GM21526 (cell line): ENCODE measurements at regions not wholly inside any gene's neighbourhood (a gene's known extent, or its start where the extent isn't known, plus 50 kb on each side); places are given as distances from the start of the nearest gene placed in this dataset.

ENCODE experiments used
- ATAC-seq: cut with Tn5 transposase; IDR thresholded peaks from one replicate; pipeline ENCODE4 v1.9.1; 2021; ENCODE audit warnings: moderate library complexity; ENCODE audit not compliant: unreplicated experiment, low FRiP score

DNA sequence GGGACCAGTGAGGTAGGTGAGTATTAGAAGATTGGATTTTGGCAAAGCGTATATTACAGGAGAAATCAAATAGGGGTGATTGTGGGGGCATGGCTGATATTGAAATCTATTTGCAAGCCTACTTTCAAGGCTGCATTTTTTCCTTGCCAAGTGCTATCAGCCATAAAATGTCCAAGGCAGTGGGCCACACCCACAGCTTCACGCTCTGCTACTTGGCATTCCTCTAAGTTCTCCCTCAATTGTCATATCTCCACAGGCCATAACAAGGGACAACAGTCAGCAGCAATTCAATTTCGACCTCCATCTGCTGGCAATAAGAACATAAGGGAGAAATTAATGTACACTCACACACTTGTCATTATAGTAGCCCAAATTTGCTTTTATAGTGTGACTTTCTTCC lies 667.1 kb upstream of the PKN2 start:
- no peak for ATAC-seq

GRCh38 chr1:88021529-88021928 lies 662.5 kb upstream of the PKN2 start:
- no peak for ATAC-seq

- no peak for ATAC-seq
Observed at GRCh38 chr1:88022516-88022915, 661.6 kb upstream of the PKN2 start.

DNA sequence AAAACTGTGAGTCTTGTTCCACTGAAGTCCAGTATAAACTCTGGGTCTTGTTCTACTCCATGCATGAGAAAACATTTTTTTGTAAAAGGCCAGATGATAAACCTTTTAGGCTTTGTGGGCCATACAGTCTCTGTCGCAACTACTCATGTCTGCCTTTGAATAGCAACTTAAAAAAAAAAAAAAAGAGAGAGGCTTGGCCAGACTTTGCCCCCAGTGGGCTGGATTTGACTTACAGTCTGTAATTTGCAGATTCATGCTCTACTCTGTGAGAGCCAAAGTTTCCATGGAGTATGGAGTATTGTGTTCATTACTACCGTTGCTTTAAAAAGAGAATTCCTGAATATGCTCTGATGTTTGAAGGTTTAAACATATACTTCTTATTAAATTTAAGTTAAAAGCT lies 654.9 kb upstream of the PKN2 start:
- no peak for ATAC-seq

DNA sequence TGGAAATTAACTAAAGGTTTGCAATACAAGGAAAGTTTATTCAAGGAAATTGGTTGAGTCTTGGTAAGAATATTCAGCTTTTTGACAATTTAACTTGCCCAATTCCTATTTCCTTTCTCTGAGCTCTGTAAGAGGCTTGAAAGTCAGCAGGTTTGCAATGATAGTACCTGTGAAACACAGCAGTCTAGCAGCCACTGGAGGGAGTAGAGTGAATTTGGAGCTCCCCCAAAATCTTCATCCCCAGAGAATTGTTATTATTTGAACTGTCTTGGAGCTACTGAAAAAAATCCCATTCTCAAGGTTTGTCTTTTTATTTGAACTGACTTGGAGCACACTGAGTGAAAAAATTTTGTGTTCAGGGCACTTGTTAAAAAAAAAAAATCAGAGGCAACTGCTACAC lies 654.2 kb upstream of the PKN2 start:
- no peak for ATAC-seq

- no peak for ATAC-seq
Observed at GRCh38 chr1:88035578-88035977, 648.5 kb upstream of the PKN2 start.

DNA sequence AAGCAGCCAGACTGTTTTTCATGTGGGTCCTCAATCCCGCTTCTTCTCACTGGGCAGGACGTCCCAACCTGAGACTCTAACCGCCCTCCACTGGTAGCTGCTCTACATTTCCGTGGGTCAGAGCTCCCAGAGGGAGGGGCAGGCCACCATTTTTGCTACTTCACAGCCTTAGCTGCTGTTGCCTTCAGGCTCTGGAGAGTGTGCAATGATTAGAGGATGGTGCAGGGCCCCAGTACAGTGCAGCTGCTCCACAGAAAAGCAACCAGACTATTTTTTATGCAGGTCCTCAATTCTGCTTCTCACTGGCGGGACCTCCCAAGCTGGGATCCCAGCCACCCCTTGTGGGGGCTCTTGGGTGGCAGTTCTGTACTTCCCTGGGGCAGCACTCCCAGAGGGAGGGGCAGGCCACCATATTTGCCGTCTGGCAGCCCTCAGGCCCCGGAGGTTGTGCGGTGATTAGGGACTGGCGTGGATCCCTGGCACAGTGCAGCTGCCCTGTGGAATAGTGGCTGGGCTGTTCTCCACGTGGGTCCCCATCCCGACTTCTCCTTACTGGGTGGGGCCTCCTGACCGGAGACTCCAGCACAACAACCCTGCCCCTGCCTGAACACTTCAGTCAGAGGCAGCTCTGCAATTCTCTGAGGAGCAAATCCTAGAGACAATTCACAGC lies 647.6 kb upstream of the PKN2 start:
- ATAC-seq = no peak

- ATAC-seq = no peak
Observed at GRCh38 chr1:88039240-88039639, 644.8 kb upstream of the PKN2 start.

GRCh38 chr1:88043834-88044233 lies 640.2 kb upstream of the PKN2 start:
- no peak for ATAC-seq

DNA sequence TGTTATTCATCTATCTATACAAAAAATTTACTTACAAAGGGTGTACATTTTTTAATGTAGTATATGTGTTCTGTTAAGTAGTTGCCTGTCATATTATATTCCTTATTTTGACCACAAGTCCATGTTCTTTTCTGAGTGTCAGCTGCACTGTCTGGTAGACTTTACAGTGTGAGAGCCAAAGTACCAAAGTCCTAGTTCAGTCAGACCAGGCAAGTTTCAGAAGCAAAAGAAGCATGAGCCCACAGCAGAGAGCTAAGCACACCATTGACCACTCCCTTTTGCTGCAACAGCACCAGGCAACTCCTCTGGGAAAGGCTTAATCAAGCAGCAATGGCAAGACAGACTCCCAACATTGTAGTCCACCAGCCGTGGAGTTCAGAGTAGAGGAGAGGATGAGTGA lies 631.9 kb upstream of the PKN2 start:
- no peak for ATAC-seq

GRCh38 chr1:88053065-88053464 lies 631.0 kb upstream of the PKN2 start:
- ATAC-seq = no peak

DNA sequence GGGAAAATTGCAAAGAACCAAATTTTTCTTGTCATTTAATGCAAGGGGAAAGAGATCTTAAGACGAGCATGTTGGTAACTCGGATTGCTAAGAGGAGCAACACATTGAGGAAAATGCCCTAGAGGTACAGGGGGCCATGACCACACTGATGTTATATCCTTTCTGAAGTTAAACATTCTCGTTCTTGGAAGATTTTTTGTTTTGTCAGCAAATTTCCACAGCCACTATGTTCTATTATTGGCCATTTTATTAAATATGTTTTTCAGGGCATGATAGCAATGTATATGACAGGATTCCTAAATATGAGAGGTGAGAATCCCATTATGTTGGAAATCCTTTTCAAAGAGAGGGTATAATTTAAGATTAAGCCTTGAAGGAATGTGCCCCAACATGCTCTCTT lies 627.2 kb upstream of the PKN2 start:
- no peak for ATAC-seq

DNA sequence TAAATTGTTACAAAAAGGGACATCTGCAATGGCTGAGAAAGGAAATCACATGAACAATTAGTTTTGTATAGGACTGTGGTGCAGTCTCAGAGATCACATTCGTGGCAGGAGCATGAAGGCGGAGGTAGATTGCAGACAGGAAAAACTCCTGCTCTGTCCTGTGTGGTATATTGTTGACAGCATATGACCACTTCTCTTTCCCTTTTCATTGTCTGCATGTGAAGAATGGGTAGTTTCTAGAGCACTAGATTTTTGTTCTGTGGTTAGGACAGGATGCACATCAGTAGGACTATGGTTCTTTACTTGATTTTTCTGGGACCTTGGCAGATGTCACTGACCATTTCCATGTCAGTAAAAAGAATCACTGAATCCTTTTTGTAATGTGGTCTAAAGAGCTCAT lies 625.9 kb upstream of the PKN2 start:
- no peak for ATAC-seq

DNA sequence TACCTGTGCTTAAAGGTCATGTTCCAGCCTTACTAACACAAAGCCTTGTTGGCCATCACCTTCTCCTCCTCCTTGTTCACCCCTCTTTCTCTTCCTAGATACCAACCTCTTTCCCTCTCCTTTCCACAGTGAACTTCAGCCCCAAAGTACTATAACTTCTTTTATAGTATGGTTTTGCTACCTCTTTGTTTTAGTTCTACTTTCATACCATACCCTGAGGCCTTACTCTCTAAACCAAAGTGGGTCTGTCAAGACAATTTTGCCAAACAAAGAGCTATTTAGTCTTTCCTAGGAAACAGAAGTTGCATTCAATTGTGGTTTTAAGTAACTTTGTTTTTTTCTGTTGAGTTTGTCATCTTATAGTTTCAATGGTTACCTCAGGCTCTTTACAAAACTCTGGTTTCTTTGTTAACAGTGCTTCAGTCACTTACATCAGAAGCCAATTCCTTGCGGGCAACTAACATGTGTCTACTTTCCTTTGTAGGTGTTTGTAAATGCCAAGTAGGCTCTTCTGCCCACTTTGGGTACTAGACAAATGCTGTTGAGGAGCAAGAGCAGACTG lies 623.9 kb upstream of the PKN2 start:
- ATAC-seq = no peak

DNA sequence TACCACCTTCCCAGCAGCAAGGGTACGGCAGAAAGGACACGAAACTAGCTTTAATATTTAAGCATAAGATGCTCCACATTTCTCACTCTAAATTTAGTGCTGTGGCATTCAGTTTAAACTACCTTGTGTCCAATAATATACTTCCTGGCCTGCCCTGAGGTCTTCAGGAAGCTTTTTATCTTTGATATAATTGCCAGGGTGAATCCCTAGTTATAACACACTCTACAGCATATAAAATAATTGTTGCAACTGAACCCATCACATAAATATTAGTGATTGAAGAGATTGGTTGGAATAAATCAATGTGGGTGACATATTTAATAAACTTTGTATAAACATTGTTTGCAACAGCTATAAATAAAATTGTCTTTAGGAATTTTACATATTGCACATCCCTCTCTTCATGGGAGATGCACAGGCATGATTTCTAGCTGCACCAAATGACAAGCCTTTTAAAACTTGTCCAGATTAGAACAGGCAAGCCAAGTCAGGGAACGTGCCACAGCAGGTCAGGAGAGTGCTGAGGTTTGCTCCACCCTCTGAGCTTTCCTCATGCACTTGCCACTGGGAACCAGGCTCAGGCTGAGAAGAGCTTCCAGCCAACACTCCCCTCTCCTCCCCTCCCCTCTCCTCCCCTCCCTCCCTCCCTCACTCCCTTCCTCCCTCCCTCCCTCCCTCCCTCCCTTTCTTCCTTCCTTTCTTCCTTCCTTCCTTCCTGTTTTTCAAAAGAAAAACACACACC lies 623.2 kb upstream of the PKN2 start:
- no peak for ATAC-seq

DNA sequence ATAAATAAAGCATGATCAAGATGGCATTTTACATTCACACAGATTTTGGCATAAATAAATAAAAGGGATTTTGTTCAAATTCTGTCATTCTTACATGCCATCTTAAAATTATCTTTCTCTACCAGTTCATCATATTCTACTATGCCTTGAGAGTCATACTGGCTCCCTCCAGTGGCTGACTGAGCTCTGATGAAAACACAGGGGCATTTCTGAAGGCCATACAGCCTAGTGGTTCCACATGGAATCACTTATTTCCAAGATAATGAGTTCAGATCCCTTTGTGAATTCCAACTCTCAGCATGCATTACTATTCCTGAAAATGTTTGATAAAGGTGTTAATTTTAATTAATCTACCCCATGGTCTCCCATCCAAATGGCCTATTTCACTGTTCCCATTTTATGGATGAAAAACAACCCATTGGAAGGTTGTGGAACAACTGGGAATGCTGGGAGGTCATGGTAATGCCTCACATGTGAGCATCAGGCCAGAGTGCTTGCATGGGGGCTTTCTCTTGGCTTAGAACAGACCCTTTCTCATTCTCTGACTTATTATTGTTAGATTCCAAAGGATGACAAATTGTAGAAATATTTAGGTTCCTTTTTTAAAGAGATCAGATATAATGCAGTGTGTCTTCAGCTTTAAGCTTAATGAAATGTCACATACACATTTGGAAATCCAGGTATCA lies 622.4 kb upstream of the PKN2 start:
- ATAC-seq = no peak

DNA sequence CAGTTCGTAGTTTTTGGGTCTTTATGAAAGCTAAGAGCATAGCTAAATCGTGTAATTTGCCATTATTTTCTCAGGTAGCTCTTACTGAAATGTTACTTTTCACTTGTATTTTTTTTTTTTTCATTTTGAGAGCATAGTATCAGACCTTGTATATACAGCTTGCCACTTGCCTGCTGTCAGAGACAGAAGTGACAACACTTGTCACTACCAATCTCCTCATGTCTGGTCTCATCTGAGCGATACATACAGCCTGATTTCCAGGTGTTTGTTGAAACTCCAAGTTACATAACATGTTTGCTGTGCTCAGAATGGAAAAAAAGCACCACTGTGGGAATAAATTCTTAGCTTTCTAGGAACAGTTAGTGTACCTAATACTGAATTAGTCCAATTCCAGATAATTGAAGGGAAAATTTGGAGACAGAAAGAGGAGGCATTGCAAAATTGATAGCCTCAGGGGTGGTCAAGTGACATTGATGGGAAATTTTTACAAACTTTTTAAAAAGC lies 621.4 kb upstream of the PKN2 start:
- no peak for ATAC-seq

DNA sequence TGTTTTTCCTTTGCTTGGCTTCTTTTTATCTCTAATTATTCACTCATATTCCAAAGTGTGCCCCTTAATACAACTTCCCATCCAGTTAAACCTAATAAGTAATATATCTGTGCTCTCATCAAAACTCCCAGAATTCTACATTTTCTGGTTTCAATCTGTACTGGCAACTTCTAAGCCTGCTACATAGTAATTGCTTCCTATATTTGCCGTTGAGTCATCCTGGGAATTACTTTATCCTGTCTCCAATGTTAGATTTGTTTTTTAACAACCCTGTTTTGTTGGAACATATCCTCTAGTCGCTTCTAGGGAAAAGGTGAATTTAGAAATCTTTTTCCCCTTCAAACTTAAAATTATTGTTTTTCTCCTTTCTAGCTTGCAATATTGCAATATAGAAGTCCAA lies 620.5 kb upstream of the PKN2 start:
- no peak for ATAC-seq

- ATAC-seq = no peak
Observed at GRCh38 chr1:88068407-88068960, 615.6 kb upstream of the PKN2 start.

DNA sequence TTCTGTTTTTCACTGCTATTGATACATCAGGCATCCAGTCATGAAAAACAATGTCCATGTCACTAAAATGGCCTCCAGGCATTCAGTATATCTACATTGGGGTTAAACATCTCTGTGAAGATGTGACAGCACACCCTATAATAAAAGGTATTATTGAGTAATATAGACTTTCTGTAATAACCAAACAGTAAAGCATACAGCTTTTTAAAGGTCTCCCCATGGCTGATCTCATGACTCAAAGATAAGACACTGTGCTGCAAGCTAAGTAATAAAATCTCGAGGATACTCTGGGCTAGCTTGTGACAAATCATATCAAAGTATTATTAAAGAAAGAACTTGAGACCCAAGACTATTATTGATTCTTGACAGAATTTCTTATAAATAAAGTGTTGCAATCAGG lies 613.1 kb upstream of the PKN2 start:
- no peak for ATAC-seq

GRCh38 chr1:88074661-88075060 lies 609.4 kb upstream of the PKN2 start:
- no peak for ATAC-seq
